ENCODE measurements at regions not wholly inside any gene's neighbourhood (a gene's known extent, or its start where the extent isn't known, plus 50 kb on each side); places are given as distances from the start of the nearest gene placed in this dataset.

DNA sequence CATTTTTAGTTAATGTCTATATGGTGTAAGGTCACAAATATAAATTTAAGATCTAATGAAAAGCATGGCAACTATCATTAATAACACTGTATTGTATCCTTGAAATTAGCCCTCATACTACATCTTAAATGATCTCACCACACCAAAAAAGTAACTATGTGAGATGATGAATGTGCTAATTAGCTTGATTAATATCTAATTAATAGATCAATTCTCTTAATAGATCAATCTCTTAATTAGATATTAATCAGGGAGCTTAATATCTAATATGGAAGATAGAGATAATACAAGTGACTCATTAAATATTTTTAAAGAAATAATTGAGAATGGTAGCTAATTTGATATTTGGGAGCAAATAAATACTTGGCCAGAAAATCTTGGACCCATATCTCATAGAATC is 178.5 kb upstream of the FAT3 start:
- no peak overlapping the region for H3K27ac ChIP-seq (ENCODE audit: low read length in 2 of 2)
- POLR2A ChIA-PET, result no interaction called here
- no peaks in the 10 kb centered on the region for H3K79me2 ChIP-seq (ENCODE audit: control insufficient read depth, insufficient read depth, low read length)
- no peak overlapping the region for H3K4me2 ChIP-seq (replicated peaks; ENCODE audit: low read depth, low read length, poor library complexity, severe bottlenecking)
- H3K27me3 ChIP-seq (replicated peaks in 1 of 4; ENCODE audit: control extremely low read depth in 1 of 4, control insufficient read depth in 3 of 4, insufficient read depth in 4 of 4, low read length in 3 of 4), result no peaks in the 10 kb centered on the region
- no peaks in the 10 kb centered on the region for H3K9me3 Mint-ChIP-seq (ENCODE audit: insufficient read depth)
- H3K9ac ChIP-seq (ENCODE audit: low read length), result no peak overlapping the region
- H4K20me1 ChIP-seq (ENCODE audit: control insufficient read depth, insufficient read depth, low read length, poor library complexity, severe bottlenecking), result no peaks in the 10 kb centered on the region
- CTCF ChIA-PET, result no interaction called here
- H2AFZ ChIP-seq (ENCODE audit: insufficient read depth, low read depth, low read length, poor library complexity, severe bottlenecking), result no peak overlapping the region
- intact Hi-C loops (cut with micrococcal nuclease), result no loop called here
- H3K36me3 ChIP-seq (replicated peaks in 1 of 2; ENCODE audit: control extremely low read depth in 1 of 2, control insufficient read depth in 1 of 2, extremely low read depth in 1 of 2, insufficient read depth in 2 of 2, low read length in 1 of 2), result no peaks in the 10 kb centered on the region
- no peaks in the 10 kb centered on the region for H3K4me1 Mint-ChIP-seq
- DNase-seq, result no peak
- no peaks in the 10 kb centered on the region for H3K27me3 Mint-ChIP-seq
- H3K4me3 Mint-ChIP-seq, result no peak overlapping the region
- no peaks in the 10 kb centered on the region for H3K4me1 ChIP-seq (ENCODE audit: control insufficient read depth in 2 of 2, insufficient read depth in 2 of 2, low read length in 2 of 2)
- ATAC-seq (ENCODE audit: low read depth), result no peak
- TF ChIP-seq, protein P1, sequence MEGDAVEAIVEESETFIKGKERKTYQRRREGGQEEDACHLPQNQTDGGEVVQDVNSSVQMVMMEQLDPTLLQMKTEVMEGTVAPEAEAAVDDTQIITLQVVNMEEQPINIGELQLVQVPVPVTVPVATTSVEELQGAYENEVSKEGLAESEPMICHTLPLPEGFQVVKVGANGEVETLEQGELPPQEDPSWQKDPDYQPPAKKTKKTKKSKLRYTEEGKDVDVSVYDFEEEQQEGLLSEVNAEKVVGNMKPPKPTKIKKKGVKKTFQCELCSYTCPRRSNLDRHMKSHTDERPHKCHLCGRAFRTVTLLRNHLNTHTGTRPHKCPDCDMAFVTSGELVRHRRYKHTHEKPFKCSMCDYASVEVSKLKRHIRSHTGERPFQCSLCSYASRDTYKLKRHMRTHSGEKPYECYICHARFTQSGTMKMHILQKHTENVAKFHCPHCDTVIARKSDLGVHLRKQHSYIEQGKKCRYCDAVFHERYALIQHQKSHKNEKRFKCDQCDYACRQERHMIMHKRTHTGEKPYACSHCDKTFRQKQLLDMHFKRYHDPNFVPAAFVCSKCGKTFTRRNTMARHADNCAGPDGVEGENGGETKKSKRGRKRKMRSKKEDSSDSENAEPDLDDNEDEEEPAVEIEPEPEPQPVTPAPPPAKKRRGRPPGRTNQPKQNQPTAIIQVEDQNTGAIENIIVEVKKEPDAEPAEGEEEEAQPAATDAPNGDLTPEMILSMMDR (IDR thresholded peaks at IDR 0.05), result no peak
- no peak for TF ChIP-seq EZH2 (IDR thresholded peaks at IDR 0.05; ENCODE audit: borderline replicate concordance, insufficient read depth, low read depth, low read length, poor library complexity, severe bottlenecking)
- no peak overlapping the region for H3K4me3 ChIP-seq (ENCODE audit: control extremely low read depth in 1 of 5, extremely low read depth in 1 of 5, insufficient read depth in 1 of 5, low read depth in 2 of 5, low read length in 4 of 5)
- H3K9me3 ChIP-seq (ENCODE audit: control extremely low read depth in 1 of 3, control insufficient read depth in 2 of 3, insufficient read depth in 1 of 3, low read length in 2 of 3), result no peaks in the 10 kb centered on the region
- no peak overlapping the region for H3K27ac Mint-ChIP-seq

DNA sequence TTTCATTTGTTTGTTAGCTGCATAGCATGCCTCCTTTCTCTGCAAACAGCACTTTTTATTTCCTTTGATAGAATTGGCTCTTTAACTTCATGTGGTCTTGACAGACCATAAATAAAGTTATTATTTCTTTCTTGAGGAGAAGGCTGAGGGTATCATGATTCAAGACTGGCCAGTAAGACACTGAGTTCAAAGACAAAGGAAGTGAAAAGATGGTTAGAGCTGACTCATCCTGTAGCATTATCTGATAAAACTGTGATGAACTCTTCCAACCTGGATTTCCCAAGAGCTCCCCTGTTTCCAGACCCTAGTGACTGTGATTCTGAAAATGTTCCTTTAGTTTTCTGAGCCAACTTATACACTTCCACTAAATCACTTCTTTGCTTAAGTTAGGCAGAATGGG is 179.3 kb upstream of the FAT3 start:
- Histone ChIP-seq H2AFZ (ENCODE audit: insufficient read depth, low read depth, low read length, poor library complexity, severe bottlenecking) (no peak overlapping the region), H3K36me3 (replicated peaks in 1 of 2; ENCODE audit: control extremely low read depth in 1 of 2, control insufficient read depth in 1 of 2, extremely low read depth in 1 of 2, insufficient read depth in 2 of 2, low read length in 1 of 2) (no peaks in the 10 kb centered on the region), H3K27ac (ENCODE audit: low read length in 2 of 2) (no peak overlapping the region), H3K4me2 (replicated peaks; ENCODE audit: low read depth, low read length, poor library complexity, severe bottlenecking) (no peak overlapping the region), H4K20me1 (ENCODE audit: control insufficient read depth, insufficient read depth, low read length, poor library complexity, severe bottlenecking) (no peaks in the 10 kb centered on the region), H3K27me3 (replicated peaks in 1 of 4; ENCODE audit: control extremely low read depth in 1 of 4, control insufficient read depth in 3 of 4, insufficient read depth in 4 of 4, low read length in 3 of 4) (no peaks in the 10 kb centered on the region), H3K4me3 (ENCODE audit: control extremely low read depth in 1 of 5, extremely low read depth in 1 of 5, insufficient read depth in 1 of 5, low read depth in 2 of 5, low read length in 4 of 5) (no peak overlapping the region), H3K9me3 (ENCODE audit: control extremely low read depth in 1 of 3, control insufficient read depth in 2 of 3, insufficient read depth in 1 of 3, low read length in 2 of 3) (no peaks in the 10 kb centered on the region), H3K4me1 (ENCODE audit: control insufficient read depth in 2 of 2, insufficient read depth in 2 of 2, low read length in 2 of 2) (no peaks in the 10 kb centered on the region), H3K9ac (ENCODE audit: low read length) (no peak overlapping the region), H3K79me2 (ENCODE audit: control insufficient read depth, insufficient read depth, low read length) (no peaks in the 10 kb centered on the region)
- no peaks in the 10 kb centered on the region for H3K27me3 Mint-ChIP-seq
- no peak overlapping the region for H3K4me3 Mint-ChIP-seq
- no peak for DNase-seq
- CTCF ChIA-PET, result no interaction called here
- intact Hi-C loops (cut with micrococcal nuclease), result no loop called here
- TF ChIP-seq, protein P1 (IDR thresholded peaks at IDR 0.05), result no peak
- TF ChIP-seq EZH2 (IDR thresholded peaks at IDR 0.05; ENCODE audit: borderline replicate concordance, insufficient read depth, low read depth, low read length, poor library complexity, severe bottlenecking), result no peak
- POLR2A ChIA-PET, result no interaction called here
- no peak overlapping the region for H3K27ac Mint-ChIP-seq
- no peaks in the 10 kb centered on the region for H3K4me1 Mint-ChIP-seq
- no peaks in the 10 kb centered on the region for H3K9me3 Mint-ChIP-seq (ENCODE audit: insufficient read depth)
- no peak for ATAC-seq (ENCODE audit: low read depth)
